ENCODE measurements at regions not wholly inside any gene's neighbourhood (a gene's known extent, or its start where the extent isn't known, plus 50 kb on each side); places are given as distances from the start of the nearest gene placed in this dataset.

DNA sequence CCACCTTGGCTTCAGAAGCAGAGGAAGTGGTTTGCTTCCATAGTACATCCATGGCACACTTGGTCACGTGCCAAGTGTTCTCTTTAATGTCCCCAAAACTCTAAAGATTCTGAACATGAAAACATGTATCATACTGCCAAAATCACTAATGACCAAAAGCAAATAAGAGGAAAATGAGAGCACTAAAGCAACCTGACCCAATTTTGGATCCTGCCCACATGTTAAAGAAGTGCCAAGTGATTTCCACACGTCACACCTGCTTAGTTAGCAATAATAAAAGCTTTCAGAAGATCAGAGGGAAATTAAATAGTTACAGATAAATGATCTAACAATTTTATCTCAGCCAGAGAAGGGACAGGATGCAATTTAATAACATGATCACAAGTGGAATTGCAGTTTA, 1170.0 kb downstream of the XPNPEP1 start:
- POLR2A ChIA-PET = no interaction called here
- CTCF ChIA-PET = no interaction called here
- DNase-seq = no peak
- H3K27me3 Mint-ChIP-seq (ENCODE audit: insufficient read depth, unreplicated experiment) = no peaks in the 10 kb centered on the region
- intact Hi-C loops (cut with micrococcal nuclease; ENCODE audit: unreplicated experiment) = no loop called here
- H3K4me3 Mint-ChIP-seq (ENCODE audit: unreplicated experiment) = no peak overlapping the region
- no TSS peak for BruUV-seq (replicated peaks)
- no peaks in the 10 kb centered on the region for H3K36me3 ChIP-seq (ENCODE audit: control insufficient read depth, insufficient read depth, low read length)
- no peaks in the 10 kb centered on the region for H3K4me1 ChIP-seq
- H3K9me3 Mint-ChIP-seq (ENCODE audit: unreplicated experiment) = no peaks in the 10 kb centered on the region
- H3K36me3 Mint-ChIP-seq (ENCODE audit: insufficient read depth, unreplicated experiment) = no peaks in the 10 kb centered on the region
- no peak overlapping the region for H3K4me3 ChIP-seq (ENCODE audit: low read depth, low read length)
- H3K27ac Mint-ChIP-seq (ENCODE audit: unreplicated experiment) = no peak overlapping the region
- no peaks in the 10 kb centered on the region for H3K9me3 ChIP-seq
- H3K27me3 ChIP-seq (replicated peaks; ENCODE audit: control insufficient read depth, insufficient read depth, low read length) = no peaks in the 10 kb centered on the region
- TF ChIP-seq, protein P1, sequence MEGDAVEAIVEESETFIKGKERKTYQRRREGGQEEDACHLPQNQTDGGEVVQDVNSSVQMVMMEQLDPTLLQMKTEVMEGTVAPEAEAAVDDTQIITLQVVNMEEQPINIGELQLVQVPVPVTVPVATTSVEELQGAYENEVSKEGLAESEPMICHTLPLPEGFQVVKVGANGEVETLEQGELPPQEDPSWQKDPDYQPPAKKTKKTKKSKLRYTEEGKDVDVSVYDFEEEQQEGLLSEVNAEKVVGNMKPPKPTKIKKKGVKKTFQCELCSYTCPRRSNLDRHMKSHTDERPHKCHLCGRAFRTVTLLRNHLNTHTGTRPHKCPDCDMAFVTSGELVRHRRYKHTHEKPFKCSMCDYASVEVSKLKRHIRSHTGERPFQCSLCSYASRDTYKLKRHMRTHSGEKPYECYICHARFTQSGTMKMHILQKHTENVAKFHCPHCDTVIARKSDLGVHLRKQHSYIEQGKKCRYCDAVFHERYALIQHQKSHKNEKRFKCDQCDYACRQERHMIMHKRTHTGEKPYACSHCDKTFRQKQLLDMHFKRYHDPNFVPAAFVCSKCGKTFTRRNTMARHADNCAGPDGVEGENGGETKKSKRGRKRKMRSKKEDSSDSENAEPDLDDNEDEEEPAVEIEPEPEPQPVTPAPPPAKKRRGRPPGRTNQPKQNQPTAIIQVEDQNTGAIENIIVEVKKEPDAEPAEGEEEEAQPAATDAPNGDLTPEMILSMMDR (IDR thresholded peaks at IDR 0.05; ENCODE audit: insufficient read depth in 1 of 2, low read depth in 1 of 2, low read length in 1 of 2, severe bottlenecking in 1 of 2, unreplicated experiment in 1 of 2) = no peak
- no peaks in the 10 kb centered on the region for H3K4me1 Mint-ChIP-seq (ENCODE audit: low read depth, unreplicated experiment)

DNA sequence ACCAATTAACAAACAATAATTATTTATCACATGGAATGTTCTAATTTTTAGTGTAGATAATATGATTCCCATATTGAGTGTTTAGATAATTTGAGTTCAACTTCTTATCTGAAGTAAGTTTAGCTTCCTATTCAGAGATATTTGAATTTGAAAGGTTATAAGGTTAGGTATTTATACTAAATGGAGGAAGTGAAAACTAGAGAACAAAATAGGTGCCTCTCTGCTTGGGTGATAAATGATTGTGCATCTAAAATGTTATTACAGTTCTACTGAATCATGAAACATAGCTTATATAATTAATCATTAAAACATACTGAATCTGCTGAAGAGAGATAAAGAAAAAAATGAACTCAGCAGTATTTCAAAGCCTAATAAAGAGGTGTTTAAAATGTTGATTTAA, 1174.3 kb downstream of the XPNPEP1 start:
- Mint-ChIP-seq H3K4me3 (ENCODE audit: unreplicated experiment) (no peak overlapping the region), H3K4me1 (ENCODE audit: low read depth, unreplicated experiment) (no peaks in the 10 kb centered on the region), H3K27ac (ENCODE audit: unreplicated experiment) (no peak overlapping the region), H3K36me3 (ENCODE audit: insufficient read depth, unreplicated experiment) (no peaks in the 10 kb centered on the region), H3K27me3 (ENCODE audit: insufficient read depth, unreplicated experiment) (no peaks in the 10 kb centered on the region), H3K9me3 (ENCODE audit: unreplicated experiment) (no peaks in the 10 kb centered on the region)
- Histone ChIP-seq H3K4me1 (no peaks in the 10 kb centered on the region), H3K4me3 (ENCODE audit: low read depth, low read length) (no peak overlapping the region), H3K27me3 (replicated peaks; ENCODE audit: control insufficient read depth, insufficient read depth, low read length) (no peaks in the 10 kb centered on the region; the same call in 1 of the 2 replicates), H3K36me3 (ENCODE audit: control insufficient read depth, insufficient read depth, low read length) (no peaks in the 10 kb centered on the region), H3K9me3 (no peaks in the 10 kb centered on the region)
- no TSS peak for BruUV-seq (replicated peaks)
- CTCF ChIA-PET = no interaction called here
- no peak for DNase-seq
- TF ChIP-seq, protein P1 (IDR thresholded peaks at IDR 0.05; ENCODE audit: insufficient read depth in 1 of 2, low read depth in 1 of 2, low read length in 1 of 2, severe bottlenecking in 1 of 2, unreplicated experiment in 1 of 2) = no peak
- intact Hi-C loops (cut with micrococcal nuclease; ENCODE audit: unreplicated experiment) = no loop called here
- POLR2A ChIA-PET = no interaction called here

DNA sequence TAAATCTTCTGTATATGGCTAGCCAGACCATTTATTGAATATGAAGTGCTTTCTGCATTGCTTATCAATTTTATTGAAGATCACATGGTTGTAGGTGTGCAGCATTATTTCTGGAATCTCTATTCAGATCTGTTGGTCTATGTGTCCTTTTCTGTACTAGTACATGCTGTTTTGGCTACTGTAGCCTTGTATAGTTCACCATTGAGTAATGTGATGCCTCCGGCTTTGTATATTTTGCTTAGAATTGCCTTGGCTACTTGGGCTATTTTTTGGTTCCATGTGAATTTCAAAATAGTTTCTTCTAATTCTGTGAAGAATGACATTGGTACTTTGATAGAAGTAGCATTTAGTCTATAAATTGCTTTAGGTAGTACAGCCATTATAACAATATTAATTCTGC, 1187.2 kb downstream of the XPNPEP1 start:
- H3K36me3 Mint-ChIP-seq (ENCODE audit: insufficient read depth, unreplicated experiment) = no peaks in the 10 kb centered on the region
- Histone ChIP-seq H3K36me3 (ENCODE audit: control insufficient read depth, insufficient read depth, low read length) (no peaks in the 10 kb centered on the region), H3K4me3 (ENCODE audit: low read depth, low read length) (no peak overlapping the region), H3K9me3 (no peaks in the 10 kb centered on the region), H3K4me1 (no peaks in the 10 kb centered on the region), H3K27me3 (replicated peaks; ENCODE audit: control insufficient read depth, insufficient read depth, low read length) (no peaks in the 10 kb centered on the region)
- no peak for DNase-seq
- TF ChIP-seq, protein P1 (IDR thresholded peaks at IDR 0.05; ENCODE audit: insufficient read depth in 1 of 2, low read depth in 1 of 2, low read length in 1 of 2, severe bottlenecking in 1 of 2, unreplicated experiment in 1 of 2) = no peak
- CTCF ChIA-PET = no interaction called here
- no peak overlapping the region for H3K27ac Mint-ChIP-seq (ENCODE audit: unreplicated experiment)
- H3K4me3 Mint-ChIP-seq (ENCODE audit: unreplicated experiment) = no peak overlapping the region
- peaks cover 32% of the 10 kb centered on the region for H3K9me3 Mint-ChIP-seq (ENCODE audit: unreplicated experiment)
- POLR2A ChIA-PET = no interaction called here
- intact Hi-C loops (cut with micrococcal nuclease; ENCODE audit: unreplicated experiment) = no loop called here
- no TSS peak for BruUV-seq (replicated peaks)
- no peaks in the 10 kb centered on the region for H3K4me1 Mint-ChIP-seq (ENCODE audit: low read depth, unreplicated experiment)
- no peaks in the 10 kb centered on the region for H3K27me3 Mint-ChIP-seq (ENCODE audit: insufficient read depth, unreplicated experiment)
